ENCODE measurements at regions not wholly inside any gene's neighbourhood (a gene's known extent, or its start where the extent isn't known, plus 50 kb on each side); places are given as distances from the start of the nearest gene placed in this dataset.

DNA sequence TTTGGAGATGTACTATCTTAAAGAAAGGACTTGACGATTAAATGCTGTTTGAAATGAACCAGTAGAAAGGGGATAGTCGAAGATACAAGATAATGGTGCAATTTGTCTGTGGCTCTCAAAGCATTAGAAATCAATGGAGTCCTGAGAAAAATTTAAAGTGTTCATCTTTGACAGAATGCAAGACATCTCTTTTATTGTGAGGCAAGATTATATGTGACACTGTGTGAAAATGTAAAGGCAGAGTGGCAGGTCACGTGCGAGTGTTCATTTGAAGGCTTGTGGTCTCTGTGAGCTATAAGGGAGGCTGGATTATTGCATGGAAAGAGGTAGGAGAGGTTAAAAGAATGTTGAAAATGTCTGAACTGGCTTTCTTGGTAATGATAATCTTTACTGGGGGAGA lies 709.2 kb downstream of the DSC3 start:
- Mint-ChIP-seq H3K4me1 (no peaks in the 10 kb centered on the region), H3K27ac (no peak overlapping the region), H3K27me3 (ENCODE audit: insufficient read depth, low read depth) (no peaks in the 10 kb centered on the region)

DNA sequence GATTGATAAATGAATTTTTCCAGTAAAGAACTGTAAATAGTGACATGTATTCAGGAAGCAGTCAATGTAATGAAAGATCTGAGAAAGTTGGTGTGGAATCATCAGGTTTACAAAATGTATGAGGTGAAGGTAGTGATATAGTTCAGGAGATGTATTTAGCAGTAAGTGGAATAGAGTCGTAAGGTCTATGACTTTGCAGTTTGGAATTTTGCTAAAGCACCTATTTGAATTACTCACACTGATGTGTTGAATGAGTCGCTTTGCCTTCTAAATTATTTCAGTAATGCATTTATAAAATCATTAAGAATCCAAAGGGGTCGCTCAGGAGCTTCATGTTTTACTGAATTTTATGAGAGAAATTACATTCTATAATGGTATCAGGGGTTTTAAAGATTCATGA lies 713.7 kb downstream of the DSC3 start:
- no peak overlapping the region for H3K4me3 ChIP-seq
- TF ChIP-seq, protein P1, sequence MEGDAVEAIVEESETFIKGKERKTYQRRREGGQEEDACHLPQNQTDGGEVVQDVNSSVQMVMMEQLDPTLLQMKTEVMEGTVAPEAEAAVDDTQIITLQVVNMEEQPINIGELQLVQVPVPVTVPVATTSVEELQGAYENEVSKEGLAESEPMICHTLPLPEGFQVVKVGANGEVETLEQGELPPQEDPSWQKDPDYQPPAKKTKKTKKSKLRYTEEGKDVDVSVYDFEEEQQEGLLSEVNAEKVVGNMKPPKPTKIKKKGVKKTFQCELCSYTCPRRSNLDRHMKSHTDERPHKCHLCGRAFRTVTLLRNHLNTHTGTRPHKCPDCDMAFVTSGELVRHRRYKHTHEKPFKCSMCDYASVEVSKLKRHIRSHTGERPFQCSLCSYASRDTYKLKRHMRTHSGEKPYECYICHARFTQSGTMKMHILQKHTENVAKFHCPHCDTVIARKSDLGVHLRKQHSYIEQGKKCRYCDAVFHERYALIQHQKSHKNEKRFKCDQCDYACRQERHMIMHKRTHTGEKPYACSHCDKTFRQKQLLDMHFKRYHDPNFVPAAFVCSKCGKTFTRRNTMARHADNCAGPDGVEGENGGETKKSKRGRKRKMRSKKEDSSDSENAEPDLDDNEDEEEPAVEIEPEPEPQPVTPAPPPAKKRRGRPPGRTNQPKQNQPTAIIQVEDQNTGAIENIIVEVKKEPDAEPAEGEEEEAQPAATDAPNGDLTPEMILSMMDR (IDR thresholded peaks at IDR 0.05): no peak
- no peak for TF ChIP-seq EZH2 (IDR thresholded peaks at IDR 0.05)
- TF ChIP-seq EZH2phosphoT487 (IDR thresholded peaks at IDR 0.05): no peak

More for the DNA sequence above, 709.2 kb downstream of the DSC3 start:
- Histone ChIP-seq H3K27me3 (no peaks in the 10 kb centered on the region), H3K4me3 (no peak overlapping the region), H3K4me1 (no peaks in the 10 kb centered on the region), H3K36me3 (no peaks in the 10 kb centered on the region), H3F3A (ENCODE audit: low read depth) (no peaks in the 10 kb centered on the region), H3K27ac (no peak overlapping the region), H2AFZ (replicated peaks) (no peak overlapping the region), H3K4me2 (no peak overlapping the region), H4K20me1 (ENCODE audit: low read depth) (no peaks in the 10 kb centered on the region), H3K79me2 (ENCODE audit: low read depth) (no peaks in the 10 kb centered on the region), H3K9ac (no peak overlapping the region), H3K9me3 (ENCODE audit: low read depth) (no peaks in the 10 kb centered on the region)
- Mint-ChIP-seq H3K4me3 (no peak overlapping the region), H3K36me3 (no peaks in the 10 kb centered on the region), H3K9me3 (no peaks in the 10 kb centered on the region)
- TF ChIP-seq, protein P1 (IDR thresholded peaks at IDR 0.05): no peak
- TF ChIP-seq EZH2phosphoT487 (IDR thresholded peaks at IDR 0.05): no peak
- no peak for TF ChIP-seq EZH2 (IDR thresholded peaks at IDR 0.05)
- no peak for DNase-seq (ENCODE audit: low spot score)

DNA sequence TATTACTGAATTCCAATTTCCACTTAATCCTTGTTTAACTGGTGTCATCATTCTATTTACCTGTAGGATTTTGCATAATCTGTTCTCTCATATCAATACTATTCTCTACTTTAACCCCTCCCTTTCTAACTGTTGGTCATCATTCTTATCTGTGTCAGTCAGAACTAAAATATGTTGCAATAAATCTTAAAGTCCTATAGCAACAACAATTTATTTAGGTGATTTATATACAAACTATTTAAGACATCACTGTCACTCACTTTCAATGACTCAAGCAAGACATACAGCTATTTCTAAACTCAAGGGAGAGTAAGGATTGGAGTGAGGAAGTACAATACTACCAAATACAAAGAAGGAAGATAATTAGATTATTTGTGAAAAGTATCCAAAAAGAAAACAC lies 740.4 kb downstream of the DSC3 start:
- no peak overlapping the region for H3K4me3 Mint-ChIP-seq
- H3F3A ChIP-seq (ENCODE audit: low read depth): no peaks in the 10 kb centered on the region
- no peaks in the 10 kb centered on the region for H3K27me3 ChIP-seq
- H3K4me1 ChIP-seq: no peaks in the 10 kb centered on the region
- no peaks in the 10 kb centered on the region for H3K36me3 ChIP-seq
- no peak overlapping the region for H3K9ac ChIP-seq
- H3K9me3 Mint-ChIP-seq: no peaks in the 10 kb centered on the region
- no peak overlapping the region for H3K4me3 ChIP-seq
- no peaks in the 10 kb centered on the region for H3K9me3 ChIP-seq (ENCODE audit: low read depth)
- no peaks in the 10 kb centered on the region for H3K4me1 Mint-ChIP-seq
- H3K79me2 ChIP-seq (ENCODE audit: low read depth): no peaks in the 10 kb centered on the region
- no peak overlapping the region for H3K27ac ChIP-seq
- H4K20me1 ChIP-seq (ENCODE audit: low read depth): no peaks in the 10 kb centered on the region
- no peak for DNase-seq (ENCODE audit: low spot score)
- no peaks in the 10 kb centered on the region for H3K36me3 Mint-ChIP-seq
- no peak overlapping the region for H3K27ac Mint-ChIP-seq
- no peak for TF ChIP-seq EZH2phosphoT487 (IDR thresholded peaks at IDR 0.05)
- TF ChIP-seq EZH2 (IDR thresholded peaks at IDR 0.05): no peak
- TF ChIP-seq, protein P1 (IDR thresholded peaks at IDR 0.05): no peak
- no peaks in the 10 kb centered on the region for H3K27me3 Mint-ChIP-seq (ENCODE audit: insufficient read depth, low read depth)
- H2AFZ ChIP-seq (replicated peaks): no peak overlapping the region
- H3K4me2 ChIP-seq: no peak overlapping the region

More for the DNA sequence above, 713.7 kb downstream of the DSC3 start:
- H3F3A ChIP-seq (ENCODE audit: low read depth): no peaks in the 10 kb centered on the region
- no peaks in the 10 kb centered on the region for H3K79me2 ChIP-seq (ENCODE audit: low read depth)
- no peaks in the 10 kb centered on the region for H3K27me3 ChIP-seq
- H3K9ac ChIP-seq: no peak overlapping the region
- no peak overlapping the region for H3K27ac ChIP-seq
- Mint-ChIP-seq H3K4me1 (no peaks in the 10 kb centered on the region), H3K36me3 (no peaks in the 10 kb centered on the region), H3K27ac (no peak overlapping the region), H3K4me3 (no peak overlapping the region), H3K27me3 (ENCODE audit: insufficient read depth, low read depth) (no peaks in the 10 kb centered on the region), H3K9me3 (no peaks in the 10 kb centered on the region)
- H4K20me1 ChIP-seq (ENCODE audit: low read depth): no peaks in the 10 kb centered on the region
- H3K36me3 ChIP-seq: no peaks in the 10 kb centered on the region
- H3K9me3 ChIP-seq (ENCODE audit: low read depth): no peaks in the 10 kb centered on the region
- no peak overlapping the region for H3K4me2 ChIP-seq
- H2AFZ ChIP-seq (replicated peaks): no peak overlapping the region
- DNase-seq (ENCODE audit: low spot score): no peak
- H3K4me1 ChIP-seq: no peaks in the 10 kb centered on the region
